Tibial artery (tissue), 4 donors: ENCODE measurements at regions not wholly inside any gene's neighbourhood (a gene's known extent, or its start where the extent isn't known, plus 50 kb on each side); places are given as distances from the start of the nearest gene placed in this dataset.

Experiments
- DNase-seq, 2 donors: peaks; one replicate each; pipeline ENCODE4 v3.0.0-alpha.2; 2019
- H3K27ac ChIP-seq, 2 donors: fragments of 200-600 bp; sonication (generic) in 1 of 2; 1 replicate in 1 of 2; 2 replicates in 1 of 2; pipeline ENCODE4 v1.5.1; 2018 to 2019; ENCODE audit warnings: mild to moderate bottlenecking in 1 of 2
- H3K27me3 ChIP-seq, 2 donors: fragments of 200-600 bp; sonication (generic) in 1 of 2; one replicate each; pipeline versions ENCODE4 v1.5.1 to v1.6.0; 2016 to 2019
- H3K36me3 ChIP-seq, 3 donors: fragments of 200-600 bp; sonication (generic) in 2 of 3; one replicate each; pipeline ENCODE4 v1.5.1; 2016 to 2019; ENCODE audit warnings: mild to moderate bottlenecking in 2 of 3
- H3K4me1 ChIP-seq, 4 donors: fragments of 200-600 bp; sonication (generic) in 2 of 4; 1 replicate in 3 of 4; 2 replicates in 1 of 4; pipeline ENCODE4 v1.5.1; 2016 to 2019
- H3K4me3 ChIP-seq, 2 donors: fragments of 200-600 bp; sonication (generic) in 1 of 2; 1 replicate in 1 of 2; 2 replicates in 1 of 2; pipeline ENCODE4 v1.5.1; 2018 to 2019; ENCODE audit warnings: mild to moderate bottlenecking in 2 of 2
- H3K9me3 ChIP-seq, 3 donors: fragments of 200-600 bp; sonication (generic) in 1 of 3; one replicate each; pipeline ENCODE4 v1.5.1; 2016 to 2019
- CTCF ChIP-seq, 2 experiments: fragments of 200-600 bp in 1 of 2; fragments of 450-650 bp in 1 of 2; IDR thresholded peaks; one replicate each; pipeline ENCODE4 v1.5.1; 2017 to 2019; ENCODE audit warnings: antibody characterized with exemption in 2 of 2, mild to moderate bottlenecking in 1 of 2, moderate library complexity in 1 of 2
- intact Hi-C: fragments of 100-400 bp; cut with DNase I; formaldehyde crosslinking; loops from one replicate; pipeline ENCODE4 v1.15.0; 2023; ENCODE audit warnings: low total_unique reads

- no peak for DNase-seq
- Histone ChIP-seq H3K4me3 (no peak overlapping the region), H3K27me3 (peaks cover 0 to 25% of the 10 kb centered on the region in 2 donors), H3K4me1 (peaks cover 0 to 4% (median 2%) of the 10 kb centered on the region in 4 donors), H3K27ac (no peak overlapping the region), H3K9me3 (no peaks in the 10 kb centered on the region), H3K36me3 (no peaks in the 10 kb centered on the region)
- TF ChIP-seq CTCF (IDR thresholded peaks at IDR 0.05): no peak
- intact Hi-C loops: no loop called here
These were observed 62.8 kb upstream of the GRIN2A start for GRCh38 chr16:10245002-10245401.

- Histone ChIP-seq H3K27ac (no peak overlapping the region), H3K4me1 (peaks cover 0 to under 1% (median 0%) of the 10 kb centered on the region in 4 donors), H3K4me3 (no peak overlapping the region), H3K27me3 (peaks cover 0 to 33% of the 10 kb centered on the region in 2 donors), H3K36me3 (no peaks in the 10 kb centered on the region), H3K9me3 (no peaks in the 10 kb centered on the region)
- intact Hi-C loops: loop anchor here (5.0 to 10.0 kb wide), 3 partner anchors 257 to 665 kb away; no protein-coding TSS in a partner anchor
- no peak for TF ChIP-seq CTCF (IDR thresholded peaks at IDR 0.05)
- no peak for DNase-seq
These were observed 68.1 kb upstream of the GRIN2A start for GRCh38 chr16:10250137-10250828.

- Histone ChIP-seq H3K4me1 (no peaks in the 10 kb centered on the region), H3K27ac (no peak overlapping the region), H3K9me3 (no peaks in the 10 kb centered on the region), H3K36me3 (no peaks in the 10 kb centered on the region), H3K27me3 (peaks cover 0 to 33% of the 10 kb centered on the region in 2 donors), H3K4me3 (no peak overlapping the region)
- no peak for DNase-seq
- no peak for TF ChIP-seq CTCF (IDR thresholded peaks at IDR 0.05)
- intact Hi-C loops: loop anchor here (5.0 to 10.0 kb wide), 3 partner anchors 255 to 663 kb away; no protein-coding TSS in a partner anchor
These were observed 69.9 kb upstream of the GRIN2A start for GRCh38 chr16:10252155-10252554.

- intact Hi-C loops: loop anchor here (5.0 to 10.0 kb wide), 3 partner anchors 254 to 661 kb away; no protein-coding TSS in a partner anchor
- Histone ChIP-seq H3K4me1 (no peaks in the 10 kb centered on the region), H3K27me3 (peaks cover 0 to 33% of the 10 kb centered on the region in 2 donors), H3K9me3 (no peaks in the 10 kb centered on the region), H3K36me3 (no peaks in the 10 kb centered on the region), H3K27ac (no peak overlapping the region), H3K4me3 (no peak overlapping the region)
- TF ChIP-seq CTCF (IDR thresholded peaks at IDR 0.05): no peak
- DNase-seq: no peak
These were observed 71.2 kb upstream of the GRIN2A start for GRCh38 chr16:10253409-10253808.

- DNase-seq: no peak
- Histone ChIP-seq H3K4me1 (no peaks in the 10 kb centered on the region), H3K9me3 (no peaks in the 10 kb centered on the region), H3K27me3 (peaks cover 0 to 33% of the 10 kb centered on the region in 2 donors), H3K27ac (no peak overlapping the region), H3K4me3 (no peak overlapping the region), H3K36me3 (no peaks in the 10 kb centered on the region)
- intact Hi-C loops: loop anchor here (10.0 kb wide), 2 partner anchors 479 to 659 kb away; no protein-coding TSS in a partner anchor
- TF ChIP-seq CTCF (IDR thresholded peaks at IDR 0.05): no peak
These were observed 73.5 kb upstream of the GRIN2A start for GRCh38 chr16:10255728-10256127.
